NCI-H2029 (cell line): ENCODE measurements at regions not wholly inside any gene's neighbourhood (a gene's known extent, or its start where the extent isn't known, plus 50 kb on each side); places are given as distances from the start of the nearest gene placed in this dataset.

Source experiments
- DNase-seq: peaks from one replicate; lab custom pipeline; 2025; lab: John Stamatoyannopoulos, UW

GRCh38 chr4:119746951-119747350 is 118.3 kb upstream of the PDE5A start:
- DNase-seq = no peak

DNA sequence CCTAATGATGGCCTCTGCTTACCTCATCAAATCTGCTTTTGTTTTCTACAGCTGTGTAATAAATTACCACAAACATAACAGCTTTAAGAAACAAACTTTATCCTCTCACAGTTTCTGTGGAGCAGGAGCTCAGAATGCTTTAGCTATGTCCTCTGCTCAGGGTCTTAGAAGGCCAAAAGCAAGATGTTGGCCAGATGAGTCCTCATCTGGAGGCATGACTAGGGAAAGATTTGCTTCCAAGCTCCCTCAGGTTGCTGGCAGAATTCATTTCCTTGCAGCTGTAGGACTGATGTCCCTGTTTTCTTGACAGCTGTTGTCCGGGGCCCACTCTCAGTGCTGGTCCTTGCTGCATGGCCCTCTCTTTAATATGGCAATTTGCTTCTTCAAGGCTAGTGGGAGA is 116.7 kb upstream of the PDE5A start:
- no peak for DNase-seq

GRCh38 chr4:119744580-119744979 is 116.0 kb upstream of the PDE5A start:
- no peak for DNase-seq

DNA sequence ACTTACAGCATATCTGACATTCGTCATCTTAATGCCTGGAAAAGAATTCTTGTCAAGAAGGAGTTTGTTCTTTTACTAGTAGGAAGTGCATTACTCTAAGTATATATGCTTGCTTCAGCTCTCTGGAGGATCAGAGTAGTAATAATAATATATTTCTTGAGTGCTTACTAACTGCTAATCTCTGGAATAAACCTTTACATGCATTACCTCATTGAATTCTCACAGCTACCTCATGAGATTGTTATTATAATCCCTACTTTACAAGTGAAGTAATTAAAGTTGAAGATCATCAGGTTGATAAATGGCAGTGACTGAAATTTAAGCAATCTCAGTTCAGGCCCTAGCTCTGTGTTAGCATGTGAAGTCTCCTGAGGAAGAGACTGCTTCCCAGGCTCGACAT is 115.0 kb upstream of the PDE5A start:
- no peak for DNase-seq

DNA sequence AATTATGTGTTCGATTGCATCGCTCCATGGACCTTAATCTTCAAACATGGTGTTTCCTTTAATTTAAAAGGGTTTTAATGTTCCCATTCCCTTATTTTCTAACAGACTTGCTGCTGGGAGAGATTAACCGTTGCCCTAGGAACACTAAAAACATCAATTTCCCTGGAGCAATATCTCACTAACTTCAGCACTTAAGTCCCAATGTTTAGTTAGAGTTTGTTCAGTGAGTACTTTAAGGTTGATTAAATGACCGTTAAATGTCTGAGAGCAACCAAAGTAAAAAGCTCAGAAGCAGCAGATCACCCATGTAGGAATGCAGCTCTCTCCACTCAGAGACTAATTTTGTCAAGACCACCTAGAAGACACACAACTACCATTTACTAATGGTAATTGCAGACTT is 111.2 kb upstream of the PDE5A start:
- no peak for DNase-seq

- DNase-seq = no peak
Measured at GRCh38 chr4:119738901-119739300, 110.3 kb upstream of the PDE5A start.

- DNase-seq = no peak
Measured at GRCh38 chr4:119736559-119736958, 108.0 kb upstream of the PDE5A start.

DNA sequence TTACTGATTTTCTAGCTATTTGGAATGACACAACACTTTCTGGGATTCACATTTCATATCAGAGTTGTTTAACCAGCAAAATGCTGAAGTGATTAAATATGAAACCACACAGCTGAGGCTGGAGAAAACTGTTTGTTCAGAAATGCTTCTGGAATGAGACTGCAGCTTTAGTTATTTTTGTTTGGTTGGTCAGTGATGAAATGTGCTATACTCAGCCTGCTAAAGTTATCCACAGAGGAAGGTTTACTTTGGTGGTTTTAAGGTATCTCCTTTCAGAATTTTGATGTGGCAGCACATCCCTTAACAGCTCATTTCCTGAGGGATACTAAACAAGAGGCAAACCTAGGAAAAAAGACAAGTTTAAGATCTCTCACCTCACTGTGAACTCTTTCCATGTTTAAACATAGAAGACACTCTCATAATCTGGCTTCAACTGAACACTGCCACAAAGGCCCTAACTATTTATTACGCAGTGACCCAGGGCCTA is 106.6 kb upstream of the PDE5A start:
- no peak for DNase-seq

DNA sequence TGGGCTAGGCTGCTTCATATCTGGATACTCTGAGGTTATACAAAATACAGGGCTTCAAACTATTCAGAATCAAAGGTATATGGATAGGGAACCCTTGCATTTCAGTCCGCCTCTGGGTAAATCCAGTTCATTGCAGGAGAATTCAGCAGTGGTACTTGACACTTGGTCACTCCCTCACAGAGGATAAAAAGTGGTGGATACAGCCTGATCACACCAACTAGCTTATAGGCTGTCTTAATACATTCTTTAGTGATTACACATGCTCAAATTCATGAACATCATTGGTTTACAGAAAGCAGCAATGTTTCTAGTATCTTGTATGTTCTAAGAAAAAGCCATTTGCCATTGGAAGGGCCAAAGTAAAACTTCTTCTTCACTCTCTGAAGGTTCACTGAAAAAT is 104.8 kb upstream of the PDE5A start:
- DNase-seq = no peak

DNA sequence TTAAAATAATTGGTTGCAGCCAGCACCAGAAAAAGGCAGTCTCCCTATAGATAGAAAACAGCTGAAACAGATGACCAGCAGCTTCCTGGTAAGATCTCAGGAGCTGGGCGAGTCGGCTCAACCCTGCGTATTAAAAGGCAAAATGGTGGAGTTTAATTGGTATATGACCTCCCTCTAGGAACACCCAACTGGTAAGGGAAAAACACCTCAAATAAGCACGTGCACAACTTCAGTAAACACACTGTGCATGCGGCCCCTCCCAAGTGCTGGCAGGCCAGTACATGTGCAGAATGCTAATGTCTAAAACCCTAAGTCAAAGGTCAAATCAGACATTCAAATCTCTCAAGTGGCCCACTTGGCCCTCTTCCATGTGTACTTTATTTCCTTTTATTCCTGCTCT is 103.2 kb upstream of the PDE5A start:
- no peak for DNase-seq

- DNase-seq = no peak
Measured at GRCh38 chr4:119731146-119731742, 102.6 kb upstream of the PDE5A start.

GRCh38 chr4:119730671-119730950 is 102.0 kb upstream of the PDE5A start:
- no peak for DNase-seq

DNA sequence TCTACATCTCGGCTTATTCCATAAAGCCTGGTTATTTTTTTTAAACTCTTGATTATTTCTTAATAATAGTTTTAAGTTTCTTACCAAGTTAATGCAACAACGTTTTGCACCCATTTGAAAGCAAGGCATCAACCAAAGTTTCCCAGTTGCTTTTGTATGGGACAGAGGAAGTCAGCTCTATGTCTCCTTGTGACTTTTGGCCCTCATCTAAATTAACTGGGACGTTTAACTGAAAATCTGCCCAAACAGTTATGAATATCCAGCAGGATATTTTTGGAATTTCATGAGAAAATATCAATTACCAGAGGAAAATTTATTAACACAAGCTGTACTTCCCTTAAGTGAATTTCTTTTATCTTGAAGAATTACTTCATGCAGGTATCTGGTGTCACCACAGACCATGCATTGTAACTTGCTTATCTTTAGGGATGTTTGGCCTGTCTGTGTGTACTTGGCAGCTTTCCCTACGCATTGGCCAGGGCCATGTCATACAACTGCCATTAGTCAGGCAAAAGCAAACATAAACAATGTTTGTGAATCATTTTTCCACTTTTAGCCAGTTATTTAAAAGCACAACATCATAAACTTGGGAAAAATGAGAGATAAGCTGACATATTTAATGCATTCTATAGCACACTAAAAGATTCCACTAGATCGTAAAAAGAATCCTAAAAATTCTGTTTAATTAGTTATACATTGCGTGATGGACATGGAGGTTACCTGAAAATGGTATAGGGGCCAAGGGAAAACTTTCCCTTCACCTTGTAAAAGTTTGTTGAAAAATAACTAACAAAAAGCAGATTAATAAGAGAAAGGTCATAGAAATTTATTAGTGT is 101.4 kb upstream of the PDE5A start:
- peak; percentile 6 for DNase-seq

DNA sequence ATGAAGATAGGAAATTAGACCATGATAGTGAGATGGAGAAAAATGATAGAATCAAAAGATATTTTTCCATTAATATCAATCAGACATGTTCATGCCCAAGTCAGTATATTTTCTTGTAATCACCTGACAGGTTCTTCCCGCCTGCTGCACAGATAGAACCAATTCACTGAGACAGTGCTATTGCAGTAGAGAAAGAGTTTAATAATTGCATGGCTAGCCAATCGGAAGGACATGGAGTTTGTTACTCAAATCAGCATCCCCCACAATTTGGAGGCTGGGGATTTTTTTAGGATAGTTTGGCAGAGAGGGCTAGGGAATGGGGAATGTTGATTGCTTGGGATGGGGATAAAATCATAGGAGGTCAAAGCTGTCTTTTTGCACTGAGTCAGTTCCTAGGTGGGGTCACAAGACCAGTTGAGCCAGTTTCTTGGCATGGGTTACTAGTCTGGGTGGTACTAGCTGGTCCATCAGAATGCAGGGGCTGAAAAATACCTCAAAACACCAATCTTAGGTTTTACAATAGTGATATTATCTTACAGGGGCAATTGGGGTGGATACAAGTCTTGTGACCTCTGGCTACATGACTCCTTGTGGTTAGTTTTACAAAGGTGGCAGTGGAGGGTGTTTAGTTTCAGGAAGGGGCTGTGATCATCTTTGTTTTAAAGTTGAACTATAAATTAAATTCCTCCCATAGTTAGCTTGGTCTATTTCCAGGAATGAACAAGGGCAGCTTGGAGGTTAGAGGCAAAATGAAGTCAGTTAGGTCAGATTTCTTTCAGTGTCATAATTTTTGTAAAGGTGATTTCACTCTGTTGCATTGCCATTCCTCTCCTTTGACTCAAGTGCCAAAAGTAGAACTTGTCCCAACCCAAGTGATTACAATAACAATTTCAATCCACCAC is 100.3 kb upstream of the PDE5A start:
- no peak for DNase-seq

- no peak for DNase-seq
Measured at GRCh38 chr4:119728185-119728584, 99.6 kb upstream of the PDE5A start.

- DNase-seq = no peak
Measured at GRCh38 chr4:119726505-119726904, 97.9 kb upstream of the PDE5A start.

- DNase-seq = no peak
Measured at GRCh38 chr4:119725688-119726330, 97.2 kb upstream of the PDE5A start.

DNA sequence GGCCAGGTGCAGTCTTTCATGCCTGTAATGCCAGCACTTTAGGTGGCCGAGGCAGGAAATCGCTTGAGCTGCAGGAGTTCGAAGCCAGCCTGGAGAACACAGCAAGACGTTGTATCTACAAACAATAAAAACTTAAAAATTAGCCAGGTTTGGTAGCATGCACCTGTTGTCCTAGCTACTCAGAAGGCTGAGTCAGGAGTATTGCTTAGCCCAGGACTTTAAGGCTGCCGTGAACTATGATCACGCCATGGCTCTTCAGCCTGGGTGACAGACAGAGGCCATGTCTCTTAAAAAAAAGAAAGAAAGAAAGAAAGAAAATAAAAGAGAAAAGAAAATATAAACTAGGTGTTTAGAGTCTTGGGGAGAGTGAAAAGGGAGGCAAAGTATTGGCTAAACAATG is 96.4 kb upstream of the PDE5A start:
- DNase-seq = no peak

DNA sequence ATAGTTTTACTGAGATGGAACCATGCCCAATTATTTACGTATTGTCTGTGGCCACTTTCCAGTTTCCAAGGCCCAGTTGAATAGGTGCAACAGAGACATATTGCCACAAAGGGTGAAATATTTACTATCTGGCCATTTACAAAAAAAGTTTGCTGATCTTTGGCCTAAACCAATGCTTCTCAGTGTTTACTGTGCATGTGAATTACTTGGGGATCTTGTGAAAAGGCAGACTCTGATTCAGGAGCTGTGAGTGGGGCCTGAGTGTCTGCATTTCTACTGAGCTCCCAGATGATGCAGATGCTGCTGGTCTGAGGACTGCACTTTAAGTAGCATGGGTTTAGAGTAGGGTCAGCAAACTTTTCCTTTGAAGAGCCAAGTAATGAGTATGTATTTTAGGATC is 94.1 kb upstream of the PDE5A start:
- no peak for DNase-seq

GRCh38 chr4:119721878-119722277 is 93.3 kb upstream of the PDE5A start:
- no peak for DNase-seq

GRCh38 chr4:119715490-119716445 is 87.2 kb upstream of the PDE5A start:
- no peak for DNase-seq
